ENCODE measurements at regions not wholly inside any gene's neighbourhood (a gene's known extent, or its start where the extent isn't known, plus 50 kb on each side); places are given as distances from the start of the nearest gene placed in this dataset.

GRCh38 chr14:101237252-101237616 lies 324.1 kb upstream of the DIO3 start:
- no peak for DNase-seq (ENCODE audit: low read depth in 1 of 2, low spot score in 1 of 2)

- DNase-seq (ENCODE audit: low read depth in 1 of 2, low spot score in 1 of 2) = no peak
These were observed 322.2 kb upstream of the DIO3 start for GRCh38 chr14:101239065-101239464.

GRCh38 chr14:101241147-101241546 lies 320.1 kb upstream of the DIO3 start:
- DNase-seq (ENCODE audit: low read depth in 1 of 2, low spot score in 1 of 2) = no peak

- DNase-seq (ENCODE audit: low read depth in 1 of 2, low spot score in 1 of 2) = no peak
These were observed 319.5 kb upstream of the DIO3 start for GRCh38 chr14:101241807-101242278.

GRCh38 chr14:101242442-101243385 lies 318.6 kb upstream of the DIO3 start:
- no peak for DNase-seq (ENCODE audit: low read depth in 1 of 2, low spot score in 1 of 2)

GRCh38 chr14:101243587-101244338 lies 317.5 kb upstream of the DIO3 start:
- no peak for DNase-seq (ENCODE audit: low read depth in 1 of 2, low spot score in 1 of 2)

- DNase-seq (ENCODE audit: low read depth in 1 of 2, low spot score in 1 of 2) = no peak
These were observed 314.1 kb upstream of the DIO3 start for GRCh38 chr14:101246894-101247841.

GRCh38 chr14:101247842-101248725 lies 313.2 kb upstream of the DIO3 start:
- no peak for DNase-seq (ENCODE audit: low read depth in 1 of 2, low spot score in 1 of 2)

- no peak for DNase-seq (ENCODE audit: low read depth in 1 of 2, low spot score in 1 of 2)
These were observed 312.2 kb upstream of the DIO3 start for GRCh38 chr14:101248840-101249675.

- no peak for DNase-seq (ENCODE audit: low read depth in 1 of 2, low spot score in 1 of 2)
These were observed 311.6 kb upstream of the DIO3 start for GRCh38 chr14:101249676-101250036.

- no peak for DNase-seq (ENCODE audit: low read depth in 1 of 2, low spot score in 1 of 2)
These were observed 310.9 kb upstream of the DIO3 start for GRCh38 chr14:101250336-101250947.

- no peak for DNase-seq (ENCODE audit: low read depth in 1 of 2, low spot score in 1 of 2)
These were observed 310.1 kb upstream of the DIO3 start for GRCh38 chr14:101250948-101251811.

- no peak for DNase-seq (ENCODE audit: low read depth in 1 of 2, low spot score in 1 of 2)
These were observed 309.4 kb upstream of the DIO3 start for GRCh38 chr14:101251812-101252442.

GRCh38 chr14:101252443-101253214 lies 308.7 kb upstream of the DIO3 start:
- DNase-seq (ENCODE audit: low read depth in 1 of 2, low spot score in 1 of 2) = no peak

GRCh38 chr14:101253948-101254347 lies 307.3 kb upstream of the DIO3 start:
- DNase-seq (ENCODE audit: low read depth in 1 of 2, low spot score in 1 of 2) = no peak

All from activated T-helper 1 cell treated with anti-CD3 and anti-CD28 coated beads, Interleukin-2, amount 50 U/mL, for 16 hours (primary cell).